Right atrium auricular region (tissue), 2 donors: ENCODE measurements at regions not wholly inside any gene's neighbourhood (a gene's known extent, or its start where the extent isn't known, plus 50 kb on each side); places are given as distances from the start of the nearest gene placed in this dataset.

Experiments used
- DNase-seq: peaks from one replicate; pipeline ENCODE4 v3.0.0-alpha.2; 2019; ENCODE audit warnings: low spot score
- H3K27ac ChIP-seq, 2 donors: fragments of 200-600 bp; sonication (generic); 1 replicate in 1 of 2; 2 replicates in 1 of 2; pipeline ENCODE4 v1.5.1; 2016 to 2019
- H3K27me3 ChIP-seq, 2 donors: fragments of 200-600 bp; sonication (generic); one replicate each; pipeline versions ENCODE4 v1.5.1 to v1.6.0; 2017 to 2019
- H3K36me3 ChIP-seq: fragments of 200-600 bp; sonication (generic); one replicate; pipeline ENCODE4 v1.5.1; 2016
- H3K4me1 ChIP-seq, 2 donors: fragments of 200-600 bp; sonication (generic); one replicate each; pipeline versions ENCODE4 v1.5.1 to v1.6.0; 2017 to 2019
- H3K4me3 ChIP-seq, 2 donors: fragments of 200-600 bp; sonication (generic); 1 replicate in 1 of 2; 2 replicates in 1 of 2; pipeline ENCODE4 v1.5.1; 2017 to 2019; ENCODE audit warnings: mild to moderate bottlenecking in 1 of 2, moderate library complexity in 1 of 2
- H3K9me3 ChIP-seq, 2 donors: fragments of 200-600 bp; sonication (generic); one replicate each; pipeline ENCODE4 v1.5.1; 2019
- TF ChIP-seq, protein P1 (sequence below), 2 donors: fragments of 200-600 bp; sonication (generic); IDR thresholded peaks; one replicate each; pipeline ENCODE4 v1.5.1; 2019; ENCODE audit warnings: antibody characterized with exemption in 2 of 2

DNA sequence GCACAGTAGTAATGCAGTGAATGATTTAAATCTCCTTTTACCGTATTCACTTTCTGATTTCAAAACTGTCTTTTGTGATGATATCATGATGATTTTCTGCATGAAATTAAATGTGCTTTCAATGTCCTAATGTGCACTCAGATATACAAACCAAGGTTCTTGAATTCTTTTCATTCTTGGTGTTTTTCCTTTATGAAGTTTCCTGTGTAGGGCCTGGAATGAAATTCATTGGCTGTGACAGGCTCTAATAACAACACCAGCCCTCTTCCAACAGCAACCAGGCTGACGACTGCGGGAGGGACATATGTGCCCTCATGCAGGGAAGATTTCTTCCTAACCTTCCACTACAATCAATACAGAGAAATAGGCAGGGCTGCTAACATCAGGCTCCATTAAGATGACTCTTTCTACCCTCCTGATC is 1052.0 kb downstream of the DIAPH3 start:
- Histone ChIP-seq H3K4me3 (no peak overlapping the region), H3K27ac (peak overlapping the region in 1 of 2 donors; percentile 9), H3K9me3 (no peaks in the 10 kb centered on the region), H3K4me1 (no peaks in the 10 kb centered on the region), H3K27me3 (no peaks in the 10 kb centered on the region), H3K36me3 (no peaks in the 10 kb centered on the region)
- no peak for DNase-seq
- TF ChIP-seq, protein P1, sequence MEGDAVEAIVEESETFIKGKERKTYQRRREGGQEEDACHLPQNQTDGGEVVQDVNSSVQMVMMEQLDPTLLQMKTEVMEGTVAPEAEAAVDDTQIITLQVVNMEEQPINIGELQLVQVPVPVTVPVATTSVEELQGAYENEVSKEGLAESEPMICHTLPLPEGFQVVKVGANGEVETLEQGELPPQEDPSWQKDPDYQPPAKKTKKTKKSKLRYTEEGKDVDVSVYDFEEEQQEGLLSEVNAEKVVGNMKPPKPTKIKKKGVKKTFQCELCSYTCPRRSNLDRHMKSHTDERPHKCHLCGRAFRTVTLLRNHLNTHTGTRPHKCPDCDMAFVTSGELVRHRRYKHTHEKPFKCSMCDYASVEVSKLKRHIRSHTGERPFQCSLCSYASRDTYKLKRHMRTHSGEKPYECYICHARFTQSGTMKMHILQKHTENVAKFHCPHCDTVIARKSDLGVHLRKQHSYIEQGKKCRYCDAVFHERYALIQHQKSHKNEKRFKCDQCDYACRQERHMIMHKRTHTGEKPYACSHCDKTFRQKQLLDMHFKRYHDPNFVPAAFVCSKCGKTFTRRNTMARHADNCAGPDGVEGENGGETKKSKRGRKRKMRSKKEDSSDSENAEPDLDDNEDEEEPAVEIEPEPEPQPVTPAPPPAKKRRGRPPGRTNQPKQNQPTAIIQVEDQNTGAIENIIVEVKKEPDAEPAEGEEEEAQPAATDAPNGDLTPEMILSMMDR (IDR thresholded peaks at IDR 0.05): no peak

DNA sequence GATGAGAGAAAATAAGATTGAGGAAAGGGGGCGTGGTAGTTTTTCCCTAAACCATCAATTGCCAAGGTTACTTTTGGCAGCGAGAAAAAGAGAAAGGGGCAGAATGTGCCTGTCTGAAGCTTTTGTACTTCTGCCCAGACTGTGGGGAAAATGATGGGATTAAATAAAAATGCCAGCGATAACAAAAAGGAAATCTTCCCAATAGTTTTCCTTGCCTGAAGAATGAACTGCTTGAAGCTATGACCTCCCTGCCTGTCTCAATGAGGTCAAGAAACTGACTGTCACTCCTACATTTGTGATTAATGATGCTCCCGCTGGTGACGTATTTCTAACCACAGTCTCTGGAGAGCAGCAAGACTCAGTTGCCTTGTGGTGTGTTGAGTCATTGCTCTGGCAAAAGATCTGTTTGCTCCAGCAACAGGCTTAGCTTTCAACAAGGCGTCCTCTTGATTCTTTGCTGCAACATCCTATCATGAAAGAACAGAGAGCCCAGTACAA is 1051.5 kb downstream of the DIAPH3 start:
- Histone ChIP-seq H3K36me3 (no peaks in the 10 kb centered on the region), H3K27ac (peak overlapping the region in 1 of 2 donors; percentile 9), H3K27me3 (no peaks in the 10 kb centered on the region), H3K9me3 (no peaks in the 10 kb centered on the region), H3K4me3 (no peak overlapping the region), H3K4me1 (no peaks in the 10 kb centered on the region)
- peak; percentile 67 for DNase-seq
- TF ChIP-seq, protein P1 (IDR thresholded peaks at IDR 0.05): no peak

DNA sequence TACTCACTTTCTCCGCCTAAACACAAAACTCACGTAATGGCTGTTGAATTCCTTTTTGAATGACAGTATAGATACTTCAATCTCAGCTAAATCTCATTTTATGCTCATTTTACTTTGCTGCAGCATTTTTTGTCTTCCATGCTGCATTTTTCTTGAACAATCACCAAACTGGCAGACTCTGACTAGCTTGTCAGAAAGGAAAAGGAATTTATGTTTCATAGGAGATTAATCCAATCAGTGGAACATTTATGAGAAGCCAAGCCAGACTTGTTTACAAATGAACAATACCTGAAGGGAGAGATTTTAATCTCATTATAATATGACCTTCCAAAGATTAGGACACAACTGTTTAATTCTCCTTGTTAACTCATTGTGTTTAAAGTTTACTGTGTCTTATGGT is 1044.3 kb downstream of the DIAPH3 start:
- TF ChIP-seq, protein P1 (IDR thresholded peaks at IDR 0.05): no peak
- DNase-seq: no peak
- Histone ChIP-seq H3K4me3 (no peak overlapping the region), H3K27ac (no peak overlapping the region), H3K27me3 (no peaks in the 10 kb centered on the region), H3K4me1 (no peaks in the 10 kb centered on the region), H3K9me3 (no peaks in the 10 kb centered on the region), H3K36me3 (no peaks in the 10 kb centered on the region)

DNA sequence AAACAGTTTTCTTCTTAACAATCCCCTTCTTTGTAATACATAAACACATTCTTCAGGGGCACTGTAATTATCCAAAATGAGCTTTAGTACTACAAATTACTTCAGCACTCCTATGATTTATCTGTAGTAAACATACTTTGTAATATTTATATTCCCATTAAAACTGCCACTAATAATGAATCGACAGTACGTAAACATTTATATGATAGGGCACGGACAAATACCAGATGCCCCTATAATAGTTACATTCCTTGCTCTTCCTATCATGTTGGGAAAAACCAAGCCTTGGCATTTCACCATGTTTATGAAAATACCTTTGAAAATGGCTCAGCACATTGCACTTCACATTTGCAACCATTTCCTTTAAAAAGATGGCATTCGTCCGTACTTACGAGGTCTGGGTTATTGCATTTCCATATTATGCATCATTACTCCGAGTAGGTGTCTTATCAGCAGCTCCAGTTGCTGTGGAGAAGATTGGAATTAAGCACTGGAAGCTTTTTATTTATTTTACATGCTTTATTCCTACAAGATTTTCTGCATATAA is 1043.4 kb downstream of the DIAPH3 start:
- TF ChIP-seq, protein P1 (IDR thresholded peaks at IDR 0.05): no peak
- DNase-seq: no peak
- H3K27me3 ChIP-seq: no peaks in the 10 kb centered on the region
- H3K9me3 ChIP-seq: no peaks in the 10 kb centered on the region
- H3K27ac ChIP-seq: no peak overlapping the region
- no peaks in the 10 kb centered on the region for H3K4me1 ChIP-seq
- H3K36me3 ChIP-seq: no peaks in the 10 kb centered on the region
- no peak overlapping the region for H3K4me3 ChIP-seq

DNA sequence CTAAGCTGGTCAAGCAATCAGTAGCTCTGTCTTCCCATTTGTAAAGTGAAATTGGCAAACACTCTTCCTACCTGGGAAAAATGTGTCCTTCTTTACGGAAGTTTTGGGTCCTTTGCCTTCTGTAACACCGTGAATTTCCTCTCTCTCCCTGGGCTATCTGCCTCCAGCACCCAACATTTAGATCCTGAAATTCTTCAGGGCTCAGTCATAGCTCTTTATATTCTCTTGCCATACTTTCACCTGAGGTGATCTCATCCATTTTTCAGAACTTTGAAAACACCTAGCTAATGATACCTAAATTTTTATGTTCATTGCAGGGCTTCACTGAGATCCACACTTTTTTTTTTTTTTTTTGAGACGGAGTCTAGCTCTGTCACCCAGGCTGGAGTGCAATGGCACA is 1042.2 kb downstream of the DIAPH3 start:
- Histone ChIP-seq H3K4me3 (no peak overlapping the region), H3K36me3 (no peaks in the 10 kb centered on the region), H3K27ac (no peak overlapping the region), H3K4me1 (no peaks in the 10 kb centered on the region), H3K27me3 (no peaks in the 10 kb centered on the region), H3K9me3 (no peaks in the 10 kb centered on the region)
- TF ChIP-seq, protein P1 (IDR thresholded peaks at IDR 0.05): no peak
- DNase-seq: no peak

DNA sequence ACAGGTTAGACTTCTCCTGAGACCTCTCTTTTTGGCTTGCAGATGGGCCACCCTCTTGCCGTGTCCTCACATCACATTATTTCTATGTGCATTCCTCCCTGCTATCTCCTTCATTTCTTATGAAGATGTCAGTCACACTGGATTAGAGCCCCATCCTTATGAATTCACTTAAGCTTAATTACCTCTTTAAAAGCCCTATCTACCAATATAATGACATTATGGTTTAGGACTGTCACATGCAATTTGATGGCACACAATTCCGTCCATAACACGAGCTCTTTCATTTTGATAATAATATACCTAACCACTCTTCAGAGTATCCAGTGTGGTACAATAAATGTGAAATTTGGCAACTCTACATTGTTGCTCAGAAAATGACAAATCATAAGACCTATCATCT is 1037.3 kb downstream of the DIAPH3 start:
- Histone ChIP-seq H3K36me3 (no peaks in the 10 kb centered on the region), H3K27ac (no peak overlapping the region), H3K4me3 (no peak overlapping the region), H3K9me3 (no peaks in the 10 kb centered on the region), H3K27me3 (no peaks in the 10 kb centered on the region), H3K4me1 (no peaks in the 10 kb centered on the region)
- no peak for DNase-seq
- TF ChIP-seq, protein P1 (IDR thresholded peaks at IDR 0.05): no peak
